ENCODE measurements at regions not wholly inside any gene's neighbourhood (a gene's known extent, or its start where the extent isn't known, plus 50 kb on each side); places are given as distances from the start of the nearest gene placed in this dataset.

DNA sequence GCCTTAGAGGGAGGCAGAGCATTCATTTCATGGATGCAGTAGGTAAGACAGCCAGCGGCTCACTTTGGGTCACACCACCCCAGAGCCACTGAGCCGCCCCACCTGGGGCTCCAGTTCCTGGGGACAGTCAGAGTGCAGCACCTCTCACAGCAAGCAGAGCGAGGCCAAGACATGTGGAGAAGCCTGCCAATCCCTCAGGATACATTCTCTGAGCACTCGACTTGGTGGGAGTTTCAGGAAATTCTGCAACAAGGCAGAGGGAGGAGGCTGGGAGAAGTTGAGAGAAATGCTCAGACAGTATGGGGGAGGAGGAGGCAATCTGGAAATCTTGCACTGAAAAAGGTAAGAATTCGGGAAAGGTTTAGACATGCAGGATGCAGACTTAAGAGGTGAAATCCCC lies 60.8 kb upstream of the WLS start:
- DNase-seq (ENCODE audit: low read depth), result no peak

DNA sequence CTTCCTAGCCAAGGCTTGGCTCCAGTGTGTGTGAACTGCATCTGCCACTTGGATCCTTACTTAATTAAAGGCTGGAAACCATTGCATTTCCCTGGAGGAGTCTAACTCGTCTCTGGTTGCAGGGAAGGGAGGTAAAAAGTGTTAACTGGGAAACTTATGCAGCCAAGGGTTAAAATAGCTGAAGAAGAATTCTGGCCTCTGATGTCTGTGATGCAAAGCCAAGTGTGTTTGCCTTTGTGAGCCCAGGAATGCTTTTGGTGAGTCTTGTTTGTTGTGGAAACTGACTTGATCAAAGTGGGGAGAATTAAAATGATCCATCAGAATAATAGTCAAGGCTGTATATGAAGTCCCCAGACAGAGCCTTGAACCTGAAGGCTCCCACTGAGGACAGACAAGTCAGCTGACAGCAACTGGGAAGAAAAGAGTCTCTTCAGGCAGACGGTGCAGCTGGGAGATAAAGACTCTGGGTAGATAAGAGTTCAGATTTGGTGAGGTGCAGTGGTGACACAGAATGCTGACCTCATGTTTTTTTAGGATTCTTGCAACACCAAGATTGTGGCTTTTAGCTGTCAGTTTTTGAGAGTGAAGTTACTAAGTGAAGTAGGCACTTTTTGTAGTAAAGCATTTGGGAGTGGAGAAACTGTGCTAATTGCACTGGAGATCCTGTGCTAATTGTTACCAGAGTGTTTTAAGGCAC lies 59.5 kb upstream of the WLS start:
- no peak for DNase-seq (ENCODE audit: low read depth)

- no peak for DNase-seq (ENCODE audit: low read depth)
Observed at GRCh38 chr1:68287241-68287640, 54.9 kb upstream of the WLS start.

DNA sequence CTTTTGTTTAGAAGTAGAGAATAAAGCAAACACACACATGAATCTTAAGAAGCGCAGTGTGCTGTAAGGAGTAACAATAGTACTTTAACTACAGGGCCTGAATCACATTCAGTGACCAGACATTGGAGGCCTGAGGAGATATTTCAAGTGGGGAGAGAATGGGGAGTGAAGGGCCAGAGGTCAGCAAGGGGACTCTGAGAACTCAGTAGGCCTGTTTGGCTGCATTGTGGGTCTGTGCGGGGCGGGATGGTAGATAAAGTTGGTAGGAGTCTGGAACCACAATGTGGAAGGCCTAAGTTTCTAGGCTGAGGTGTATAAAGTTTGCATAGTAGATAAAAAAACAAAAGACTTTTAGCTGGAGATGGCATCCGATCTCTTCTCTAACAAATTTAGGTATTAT lies 52.7 kb upstream of the WLS start:
- DNase-seq (ENCODE audit: low read depth), result no peak

GRCh38 chr1:68281946-68282615 lies 49.8 kb upstream of the WLS start:
- DNase-seq (ENCODE audit: low read depth), result no peak

All from LHCN-M2 (cell line).